ENCODE measurements at regions not wholly inside any gene's neighbourhood (a gene's known extent, or its start where the extent isn't known, plus 50 kb on each side); places are given as distances from the start of the nearest gene placed in this dataset.

GRCh38 chr9:16318516-16319060, 551.9 kb downstream of the BNC2 start:
- H2AFZ ChIP-seq (ENCODE audit: low read depth, low read length, poor library complexity, severe bottlenecking) = no peak overlapping the region
- no peaks in the 10 kb centered on the region for H3K27me3 ChIP-seq (ENCODE audit: insufficient read depth, low read length)
- TF ChIP-seq JUND (IDR thresholded peaks at IDR 0.05) (no peak), CTCF (IDR thresholded peaks at IDR 0.05 in 2 of 3, conservative IDR thresholded peaks at IDR 0.05 in 1 of 3; ENCODE audit: borderline replicate concordance in 1 of 3, insufficient read depth in 1 of 3, low read depth in 2 of 3, low read length in 2 of 3) (no peak), POLR2AphosphoS5 (IDR thresholded peaks at IDR 0.05; ENCODE audit: low read depth, low read length) (no peak), REST (IDR thresholded peaks at IDR 0.05; ENCODE audit: low read depth) (no peak), POLR2A (IDR thresholded peaks at IDR 0.05; ENCODE audit: borderline replicate concordance, extremely low read depth, insufficient read depth, insufficient read length) (no peak), RAD21 (IDR thresholded peaks at IDR 0.05; ENCODE audit: low read depth) (no peak), EGR1 (IDR thresholded peaks at IDR 0.05; ENCODE audit: low read depth) (no peak), CBX3 (IDR thresholded peaks at IDR 0.05; ENCODE audit: low read depth) (no peak), ZFX (IDR thresholded peaks at IDR 0.05) (no peak), FOSL1 (IDR thresholded peaks at IDR 0.05; ENCODE audit: low read depth) (no peak), TCF7L2 (IDR thresholded peaks at IDR 0.05; ENCODE audit: borderline replicate concordance, extremely low read depth, insufficient read depth, insufficient read length) (no peak), SIN3A (IDR thresholded peaks at IDR 0.05; ENCODE audit: low read depth) (no peak), YY1 (IDR thresholded peaks at IDR 0.05; ENCODE audit: extremely low read depth, insufficient replicate concordance, low read depth, low read length) (no peak), EZH2 (IDR thresholded peaks at IDR 0.05) (no peak), ZNF274 (IDR thresholded peaks at IDR 0.05; ENCODE audit: low read depth, low read length) (no peak), SRF (IDR thresholded peaks at IDR 0.05; ENCODE audit: low read depth) (no peak)
- ChIA-PET RAD21 (ENCODE audit: low non-redundant PET in 1 of 2, low total read pairs in 2 of 2, uncharacterized antibody in 2 of 2, unreplicated experiment in 2 of 2) (no interaction called here), POLR2A (no interaction called here), CTCF (no interaction called here)
- ATAC-seq (no peak), DNase-seq (ENCODE audit: low read depth, low spot score) (no peak)
- H3K36me3 ChIP-seq (ENCODE audit: control insufficient read depth in 1 of 2, insufficient read depth in 2 of 2, low read length in 2 of 2) = no peaks in the 10 kb centered on the region
- intact Hi-C loops (cut with micrococcal nuclease) = no loop called here
- no peaks in the 10 kb centered on the region for H3K79me2 ChIP-seq (ENCODE audit: insufficient read depth, low read length)
- no peak overlapping the region for H3K9ac ChIP-seq (ENCODE audit: low read length)
- no TSS peak for BruUV-seq (replicated peaks)
- H3K27ac ChIP-seq (ENCODE audit: low read depth, low read length) = no peak overlapping the region
- no peak overlapping the region for H3K4me3 ChIP-seq (replicated peaks in 1 of 2; ENCODE audit: low read depth in 1 of 2, low read length in 2 of 2)
- no peak overlapping the region for H3K4me2 ChIP-seq (ENCODE audit: low read length)
- H3K9me3 ChIP-seq (ENCODE audit: control insufficient read depth in 1 of 2, insufficient read depth in 1 of 2, low read depth in 1 of 2, low read length in 2 of 2) = no peaks in the 10 kb centered on the region
- H4K20me1 ChIP-seq (ENCODE audit: insufficient read depth) = no peaks in the 10 kb centered on the region
- no peaks in the 10 kb centered on the region for H3K9me2 ChIP-seq (ENCODE audit: insufficient read depth)
- no peaks in the 10 kb centered on the region for H3K4me1 ChIP-seq (ENCODE audit: control insufficient read depth in 1 of 2, insufficient read depth in 2 of 2, low read length in 2 of 2)
